ENCODE measurements at regions not wholly inside any gene's neighbourhood (a gene's known extent, or its start where the extent isn't known, plus 50 kb on each side); places are given as distances from the start of the nearest gene placed in this dataset.
"Not testable (repeated sequence)": the region's sequence is repeated elsewhere in the genome, so short reads cannot be mapped to it uniquely, and the experiment has no call there.

GRCh38 chr20:52031206-52031562 is 160.4 kb downstream of the ZFP64 start:
- TF ChIP-seq CTCF (IDR thresholded peaks at IDR 0.05; ENCODE audit: insufficient read depth, low read length), result no peak
- no peak overlapping the region for H3K4me3 ChIP-seq (ENCODE audit: low read depth, low read length)
- DNase-seq (ENCODE audit: low read depth), result no peak

- DNase-seq (ENCODE audit: low read depth); H3K4me3 ChIP-seq (ENCODE audit: low read depth, low read length): not testable (repeated sequence)
Observed at GRCh38 chr20:52029129-52029528, 162.4 kb downstream of the ZFP64 start.

GRCh38 chr20:52025938-52026337 is 165.6 kb downstream of the ZFP64 start:
- DNase-seq (ENCODE audit: low read depth), result no peak
- H3K4me3 ChIP-seq (ENCODE audit: low read depth, low read length), result no peak overlapping the region
- TF ChIP-seq CTCF (IDR thresholded peaks at IDR 0.05; ENCODE audit: insufficient read depth, low read length), result no peak

GRCh38 chr20:52019313-52019712 is 172.3 kb downstream of the ZFP64 start:
- TF ChIP-seq CTCF (IDR thresholded peaks at IDR 0.05; ENCODE audit: insufficient read depth, low read length), result no peak
- no peak overlapping the region for H3K4me3 ChIP-seq (ENCODE audit: low read depth, low read length)
- DNase-seq (ENCODE audit: low read depth), result no peak

GRCh38 chr20:52017669-52018317 is 173.8 kb downstream of the ZFP64 start:
- no peak for TF ChIP-seq CTCF (IDR thresholded peaks at IDR 0.05; ENCODE audit: insufficient read depth, low read length)
- H3K4me3 ChIP-seq (ENCODE audit: low read depth, low read length), result no peak overlapping the region
- no peak for DNase-seq (ENCODE audit: low read depth)

- TF ChIP-seq CTCF (IDR thresholded peaks at IDR 0.05; ENCODE audit: insufficient read depth, low read length), result no peak
- no peak overlapping the region for H3K4me3 ChIP-seq (ENCODE audit: low read depth, low read length)
- no peak for DNase-seq (ENCODE audit: low read depth)
Observed at GRCh38 chr20:52016022-52016421, 175.6 kb downstream of the ZFP64 start.

- TF ChIP-seq CTCF (IDR thresholded peaks at IDR 0.05; ENCODE audit: insufficient read depth, low read length), result no peak
- DNase-seq (ENCODE audit: low read depth), result no peak
Observed at GRCh38 chr20:52015155-52015554, 176.4 kb downstream of the ZFP64 start.

More at GRCh38 chr20:52015155-52015554, 176.4 kb downstream of the ZFP64 start:
- no peak overlapping the region for H3K4me3 ChIP-seq (ENCODE audit: low read depth, low read length)
